Esophagus muscularis mucosa (tissue), 4 donors: ENCODE measurements at regions not wholly inside any gene's neighbourhood (a gene's known extent, or its start where the extent isn't known, plus 50 kb on each side); places are given as distances from the start of the nearest gene placed in this dataset.

ENCODE experiments used
- DNase-seq: peaks from one replicate; pipeline ENCODE4 v3.0.0-alpha.2; 2017; ENCODE audit errors: extremely low spot score
- H3K27ac ChIP-seq, 4 donors: fragments of 200-600 bp; sonication (generic); replicated peaks in 1 of 4; 1 replicate in 3 of 4; 2 replicates in 1 of 4; pipeline ENCODE4 v1.5.1; 2016 to 2019; ENCODE audit warnings: mild to moderate bottlenecking in 1 of 4
- H3K27me3 ChIP-seq, 4 donors: fragments of 200-600 bp; sonication (generic); one replicate each; pipeline versions ENCODE4 v1.5.1 to v1.6.0; 2016 to 2019
- H3K36me3 ChIP-seq, 4 donors: fragments of 200-600 bp; sonication (generic); one replicate each; pipeline ENCODE4 v1.5.1; 2016 to 2019
- H3K4me1 ChIP-seq, 4 donors: fragments of 200-600 bp; sonication (generic); one replicate each; pipeline ENCODE4 v1.5.1; 2016 to 2019
- H3K4me3 ChIP-seq, 4 donors: fragments of 200-600 bp; sonication (generic); 1 replicate in 2 of 4; 2 replicates in 2 of 4; pipeline ENCODE4 v1.5.1; 2016 to 2019; ENCODE audit warnings: mild to moderate bottlenecking in 4 of 4, moderate library complexity in 1 of 4
- H3K9me3 ChIP-seq, 4 donors: fragments of 200-600 bp; sonication (generic); 1 replicate in 3 of 4; 2 replicates in 1 of 4; pipeline ENCODE4 v1.5.1; 2016 to 2019
- CTCF ChIP-seq, 3 experiments: fragments of 200-600 bp in 2 of 3; fragments of 450-650 bp in 1 of 3; sonication (generic) in 2 of 3; IDR thresholded peaks; one replicate each; pipeline ENCODE4 v1.5.1; 2017 to 2019; ENCODE audit warnings: antibody characterized with exemption in 3 of 3, mild to moderate bottlenecking in 2 of 3, moderate library complexity in 1 of 3
- EP300 ChIP-seq: sonication (generic); formaldehyde crosslinking; IDR thresholded peaks from one replicate; pipeline ENCODE4 v1.6.1; 2017; ENCODE audit warnings: antibody characterized with exemption
- POLR2A ChIP-seq: fragments of 450-650 bp; IDR thresholded peaks from one replicate; pipeline ENCODE4 v1.6.1; 2017; ENCODE audit warnings: antibody characterized with exemption, moderate library complexity, mild to moderate bottlenecking, low read depth
- POLR2AphosphoS5 ChIP-seq, 2 donors: sonication (generic); formaldehyde crosslinking; IDR thresholded peaks; one replicate each; pipeline ENCODE4 v1.6.1; 2017; ENCODE audit warnings: antibody characterized with exemption in 2 of 2
- WGBS: methylation state at CpG from one replicate; pipeline ENCODE4 v1.1.5; 2018; 5-methylcytosine and 5-hydroxymethylcytosine counted together
- intact Hi-C: fragments of 100-400 bp; cut with DNase I; formaldehyde crosslinking; loops from one replicate; pipeline ENCODE4 v1.15.1; 2023

- no peak for TF ChIP-seq CTCF (IDR thresholded peaks at IDR 0.05)
- no peak for TF ChIP-seq EP300
- no peak for TF ChIP-seq POLR2A
- TF ChIP-seq POLR2AphosphoS5 (IDR thresholded peaks at IDR 0.05), result no peak
- DNase-seq, result peak; percentile 31
- Histone ChIP-seq H3K36me3 (no peaks in the 10 kb centered on the region), H3K4me1 (no peaks in the 10 kb centered on the region), H3K9me3 (no peaks in the 10 kb centered on the region), H3K27ac (no peak overlapping the region), H3K4me3 (no peak overlapping the region), H3K27me3 (peaks cover 0 to 15% (median 0%) of the 10 kb centered on the region in 4 donors)
- intact Hi-C loops, result no loop called here
- 89% methylated on average over 2 of the region's 2 CpGs for WGBS
These were observed 148.1 kb upstream of the CCL2 start for GRCh38 chr17:34107019-34107418.

- H3K27me3 ChIP-seq, result peaks cover 0 to 28% (median 0%) of the 10 kb centered on the region in 4 donors
- 59% methylated on average over 6 of the region's 6 CpGs for WGBS
These were observed 144.8 kb upstream of the CCL2 start for GRCh38 chr17:34110315-34110714.

GRCh38 chr17:34113089-34113488 lies 142.0 kb upstream of the CCL2 start:
- peak; percentile 62 for DNase-seq
- Histone ChIP-seq H3K27me3 (peaks cover 0 to 23% (median 0%) of the 10 kb centered on the region in 4 donors), H3K27ac (no peak overlapping the region), H3K4me3 (no peak overlapping the region), H3K36me3 (no peaks in the 10 kb centered on the region), H3K9me3 (no peaks in the 10 kb centered on the region), H3K4me1 (no peaks in the 10 kb centered on the region)
- 91% methylated on average over 2 of the region's 2 CpGs for WGBS
- intact Hi-C loops, result no loop called here
- no peak for TF ChIP-seq POLR2A
- no peak for TF ChIP-seq EP300
- no peak for TF ChIP-seq POLR2AphosphoS5 (IDR thresholded peaks at IDR 0.05)
- no peak for TF ChIP-seq CTCF (IDR thresholded peaks at IDR 0.05)

More at GRCh38 chr17:34110315-34110714, 144.8 kb upstream of the CCL2 start:
- intact Hi-C loops, result no loop called here
- no peaks in the 10 kb centered on the region for H3K4me1 ChIP-seq
- TF ChIP-seq POLR2A (no peak), POLR2AphosphoS5 (IDR thresholded peaks at IDR 0.05) (no peak), CTCF (IDR thresholded peaks at IDR 0.05) (no peak), EP300 (no peak)
- no peak overlapping the region for H3K4me3 ChIP-seq
- DNase-seq, result peak; percentile 81
- no peaks in the 10 kb centered on the region for H3K9me3 ChIP-seq
- H3K36me3 ChIP-seq, result no peaks in the 10 kb centered on the region
- H3K27ac ChIP-seq, result no peak overlapping the region

DNA sequence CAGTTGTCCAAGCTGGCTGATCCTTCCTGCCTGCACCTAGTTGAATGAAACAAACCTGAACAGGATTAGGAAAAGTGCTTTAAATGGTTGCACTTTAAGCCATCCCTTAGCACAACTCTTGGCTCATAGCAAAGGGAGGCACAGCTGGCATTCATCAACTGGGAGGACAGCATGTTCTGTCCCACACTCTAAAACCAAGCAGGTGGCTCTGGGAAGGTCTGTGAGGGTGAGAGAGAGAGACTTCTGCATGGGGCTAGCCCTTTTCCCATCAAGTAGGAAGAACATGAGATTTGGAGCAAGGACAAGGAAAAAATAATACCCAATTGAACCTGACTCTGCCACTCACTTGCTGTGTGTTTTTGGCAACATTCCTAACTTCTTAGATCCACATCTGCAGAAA lies 140.9 kb upstream of the CCL2 start:
- H3K9me3 ChIP-seq, result no peaks in the 10 kb centered on the region
- H3K36me3 ChIP-seq, result no peaks in the 10 kb centered on the region
- H3K27me3 ChIP-seq, result peaks cover 0 to 23% (median 0%) of the 10 kb centered on the region in 4 donors
- H3K4me3 ChIP-seq, result no peak overlapping the region
- H3K27ac ChIP-seq, result no peak overlapping the region
- no peaks in the 10 kb centered on the region for H3K4me1 ChIP-seq
- intact Hi-C loops, result no loop called here
- no peak for TF ChIP-seq POLR2AphosphoS5 (IDR thresholded peaks at IDR 0.05)
- TF ChIP-seq POLR2A, result no peak
- no peak for TF ChIP-seq CTCF (IDR thresholded peaks at IDR 0.05)
- TF ChIP-seq EP300, result no peak
- DNase-seq, result peak; percentile 78

GRCh38 chr17:34116306-34116705 lies 138.8 kb upstream of the CCL2 start:
- Histone ChIP-seq H3K27ac (no peak overlapping the region), H3K9me3 (no peaks in the 10 kb centered on the region), H3K4me1 (no peaks in the 10 kb centered on the region), H3K36me3 (no peaks in the 10 kb centered on the region), H3K4me3 (no peak overlapping the region), H3K27me3 (peaks cover 0 to 21% (median 0%) of the 10 kb centered on the region in 4 donors)
- intact Hi-C loops, result no loop called here
- TF ChIP-seq POLR2AphosphoS5 (IDR thresholded peaks at IDR 0.05) (no peak), EP300 (no peak), CTCF (IDR thresholded peaks at IDR 0.05) (no peak), POLR2A (no peak)
- peak; percentile 70 for DNase-seq
